ENCODE measurements at regions not wholly inside any gene's neighbourhood (a gene's known extent, or its start where the extent isn't known, plus 50 kb on each side); places are given as distances from the start of the nearest gene placed in this dataset.

GRCh38 chr12:23463172-23463571 is 486.3 kb downstream of the SOX5 start:
- no peak overlapping the region for H3K4me3 ChIP-seq
- H3K9me3 ChIP-seq, result peaks cover 0 to 55% (median 37%) of the 10 kb centered on the region in 8 donors
- intact Hi-C loops (cut with DNase I; ENCODE audit: low total_unique reads), result no loop called here
- no peaks in the 10 kb centered on the region for H3K27me3 ChIP-seq (replicated peaks in 1 of 7)
- 91 to 97% (median 94%) methylated on average over 1 of the region's 1 CpG for WGBS, 5 donors
- no peaks in the 10 kb centered on the region for H3K36me3 ChIP-seq
- H3K4me1 ChIP-seq, result no peaks in the 10 kb centered on the region
- no peak overlapping the region for H3K27ac ChIP-seq
- DNase-seq, result no peak
- TF ChIP-seq POLR2A (IDR thresholded peaks at IDR 0.05) (no peak), POLR2AphosphoS5 (IDR thresholded peaks at IDR 0.05) (no peak), CTCF (IDR thresholded peaks at IDR 0.05 in 8 of 11, conservative IDR thresholded peaks at IDR 0.05 in 3 of 11) (no peak)

- no peak overlapping the region for H3K27ac ChIP-seq
- peaks cover 0 to 67% (median 48%) of the 10 kb centered on the region in 8 donors for H3K9me3 ChIP-seq
- 80 to 93% (median 83%) methylated on average over 3 to 4 of the region's 4 CpGs for WGBS, 5 donors
- intact Hi-C loops (cut with DNase I; ENCODE audit: low total_unique reads), result no loop called here
- H3K36me3 ChIP-seq, result no peaks in the 10 kb centered on the region
- DNase-seq, result no peak
- H3K4me1 ChIP-seq, result no peaks in the 10 kb centered on the region
- H3K27me3 ChIP-seq (replicated peaks in 1 of 7), result no peaks in the 10 kb centered on the region
- no peak for TF ChIP-seq POLR2AphosphoS5 (IDR thresholded peaks at IDR 0.05)
- TF ChIP-seq POLR2A (IDR thresholded peaks at IDR 0.05), result no peak
- no peak for TF ChIP-seq CTCF (IDR thresholded peaks at IDR 0.05 in 8 of 11, conservative IDR thresholded peaks at IDR 0.05 in 3 of 11)
- H3K4me3 ChIP-seq, result no peak overlapping the region
These were observed 485.1 kb downstream of the SOX5 start for GRCh38 chr12:23464241-23464812.

- no peak for DNase-seq
- Histone ChIP-seq H3K27ac (no peak overlapping the region), H3K4me3 (no peak overlapping the region), H3K9me3 (peaks cover 0 to 65% (median 32%) of the 10 kb centered on the region in 8 donors), H3K4me1 (no peaks in the 10 kb centered on the region), H3K36me3 (no peaks in the 10 kb centered on the region), H3K27me3 (replicated peaks in 1 of 7) (no peaks in the 10 kb centered on the region)
- WGBS, 5 donors, result 83 to 89% (median 84%) methylated on average over 2 to 5 of the region's 5 CpGs
- TF ChIP-seq POLR2A (IDR thresholded peaks at IDR 0.05) (no peak), POLR2AphosphoS5 (IDR thresholded peaks at IDR 0.05) (no peak)
- intact Hi-C loops (cut with DNase I; ENCODE audit: low total_unique reads), result no loop called here
These were observed 477.0 kb downstream of the SOX5 start for GRCh38 chr12:23472329-23472971.

GRCh38 chr12:23473071-23473470 is 476.4 kb downstream of the SOX5 start:
- H3K27ac ChIP-seq, result no peak overlapping the region

GRCh38 chr12:23474438-23474976 is 475.0 kb downstream of the SOX5 start:
- Histone ChIP-seq H3K4me3 (no peak overlapping the region), H3K4me1 (no peaks in the 10 kb centered on the region), H3K27me3 (replicated peaks in 1 of 7) (no peaks in the 10 kb centered on the region), H3K36me3 (no peaks in the 10 kb centered on the region), H3K9me3 (peaks cover 0 to 59% (median 28%) of the 10 kb centered on the region in 8 donors), H3K27ac (no peak overlapping the region)
- DNase-seq, result no peak
- intact Hi-C loops (cut with DNase I; ENCODE audit: low total_unique reads), result no loop called here
- no peak for TF ChIP-seq POLR2A (IDR thresholded peaks at IDR 0.05)
- no peak for TF ChIP-seq POLR2AphosphoS5 (IDR thresholded peaks at IDR 0.05)
- TF ChIP-seq CTCF (IDR thresholded peaks at IDR 0.05 in 8 of 11, conservative IDR thresholded peaks at IDR 0.05 in 3 of 11), result no peak
- 89 to 96% (median 92%) methylated on average over 5 of the region's 5 CpGs for WGBS, 5 donors

More at GRCh38 chr12:23473071-23473470, 476.4 kb downstream of the SOX5 start:
- Histone ChIP-seq H3K36me3 (no peaks in the 10 kb centered on the region), H3K9me3 (peaks cover 0 to 59% (median 29%) of the 10 kb centered on the region in 8 donors), H3K27me3 (replicated peaks in 1 of 7) (no peaks in the 10 kb centered on the region), H3K4me3 (no peak overlapping the region), H3K4me1 (no peaks in the 10 kb centered on the region)
- WGBS, 5 donors, result 77 to 96% (median 85%) methylated on average over 3 to 4 of the region's 4 CpGs
- no peak for TF ChIP-seq POLR2AphosphoS5 (IDR thresholded peaks at IDR 0.05)
- intact Hi-C loops (cut with DNase I; ENCODE audit: low total_unique reads), result no loop called here
- no peak for DNase-seq

All from spleen (tissue), 11 donors.